Endodermal cell (in vitro differentiated cells): ENCODE measurements at regions not wholly inside any gene's neighbourhood (a gene's known extent, or its start where the extent isn't known, plus 50 kb on each side); places are given as distances from the start of the nearest gene placed in this dataset.

Source experiments
- DNase-seq: peaks from one replicate; pipeline ENCODE4 v3.0.0-alpha.2; 2017
- H3K27ac ChIP-seq: 2 replicates; pipeline ENCODE4 v1.5.1; 2013; ENCODE audit warnings: mild to moderate bottlenecking, low read depth, low read length, moderate library complexity
- H3K27me3 ChIP-seq: 2 replicates; pipeline ENCODE4 v1.6.1; 2013; ENCODE audit warnings: mild to moderate bottlenecking, low read length, moderate library complexity; ENCODE audit not compliant: insufficient read depth, control insufficient read depth, poor library complexity, severe bottlenecking
- H3K36me3 ChIP-seq: 2 replicates; pipeline ENCODE4 v1.7.0; 2013; ENCODE audit warnings: mild to moderate bottlenecking, low read length, moderate library complexity; ENCODE audit not compliant: control insufficient read depth, insufficient read depth
- H3K4me1 ChIP-seq: one replicate; pipeline ENCODE4 v1.7.0; 2013; ENCODE audit warnings: low read length; ENCODE audit not compliant: control insufficient read depth, insufficient read depth
- H3K4me3 ChIP-seq: 2 replicates; pipeline ENCODE4 v1.5.1; 2013; ENCODE audit warnings: mild to moderate bottlenecking, low read length, moderate library complexity
- H3K9ac ChIP-seq: 2 replicates; pipeline ENCODE4 v1.6.1; 2013; ENCODE audit warnings: mild to moderate bottlenecking, low read length, moderate library complexity; ENCODE audit not compliant: poor library complexity, severe bottlenecking; ENCODE audit errors: extremely low read depth
- H3K9me3 ChIP-seq: 2 replicates; pipeline ENCODE4 v1.6.1; 2013; ENCODE audit warnings: mild to moderate bottlenecking, low read length, moderate library complexity; ENCODE audit not compliant: control insufficient read depth
- H3K27ac Mint-ChIP-seq: 2 replicates; pipeline ENCODE4 v1.8.0; 2020; ENCODE audit warnings: mixed read lengths
- H3K27me3 Mint-ChIP-seq: 2 replicates; pipeline ENCODE4 v1.8.0; 2021; ENCODE audit warnings: mild to moderate bottlenecking, mixed read lengths; ENCODE audit not compliant: insufficient read depth
- H3K36me3 Mint-ChIP-seq: 2 replicates; pipeline ENCODE4 v1.8.0; 2020; ENCODE audit warnings: low read depth, mixed read lengths
- H3K4me1 Mint-ChIP-seq: 2 replicates; pipeline ENCODE4 v1.8.0; 2020; ENCODE audit warnings: mixed read lengths
- H3K4me3 Mint-ChIP-seq: 2 replicates; pipeline ENCODE4 v1.8.0; 2020; ENCODE audit warnings: mild to moderate bottlenecking, moderate library complexity, mixed read lengths
- H3K9me3 Mint-ChIP-seq: 2 replicates; pipeline ENCODE4 v1.8.0; 2020; ENCODE audit warnings: mild to moderate bottlenecking, mixed read lengths
- WGBS, 2 experiments: methylation state at CpG; one replicate each; pipeline versions ENCODE4 v1.1.5 to v1.1.7; 2013; ENCODE audit warnings: missing lambda C conversion rate in 2 of 2, mixed read lengths in 1 of 2; ENCODE audit not compliant: insufficient coverage in 1 of 2, insufficient read length in 1 of 2; 5-methylcytosine and 5-hydroxymethylcytosine counted together
- TF ChIP-seq, protein P1 (sequence below): fragments of 200-600 bp; sonication (generic); conservative IDR thresholded peaks from 2 replicates; pipeline ENCODE4 v1.5.0; 2021; ENCODE audit warnings: antibody characterized with exemption, mild to moderate bottlenecking

- H3K36me3 ChIP-seq, result no peaks in the 10 kb centered on the region
- Mint-ChIP-seq H3K27ac (no peak overlapping the region), H3K9me3 (no peaks in the 10 kb centered on the region), H3K27me3 (no peaks in the 10 kb centered on the region), H3K4me3 (no peak overlapping the region), H3K4me1 (no peaks in the 10 kb centered on the region), H3K36me3 (no peaks in the 10 kb centered on the region)
- no peak overlapping the region for H3K27ac ChIP-seq
- H3K4me3 ChIP-seq, result no peak overlapping the region
- DNase-seq, result no peak
- H3K9me3 ChIP-seq, result no peaks in the 10 kb centered on the region
- H3K4me1 ChIP-seq, result no peaks in the 10 kb centered on the region
- 100% methylated on average over 1 to 2 of the region's 2 CpGs for WGBS, 2 experiments
- H3K27me3 ChIP-seq, result no peaks in the 10 kb centered on the region
- TF ChIP-seq, protein P1, sequence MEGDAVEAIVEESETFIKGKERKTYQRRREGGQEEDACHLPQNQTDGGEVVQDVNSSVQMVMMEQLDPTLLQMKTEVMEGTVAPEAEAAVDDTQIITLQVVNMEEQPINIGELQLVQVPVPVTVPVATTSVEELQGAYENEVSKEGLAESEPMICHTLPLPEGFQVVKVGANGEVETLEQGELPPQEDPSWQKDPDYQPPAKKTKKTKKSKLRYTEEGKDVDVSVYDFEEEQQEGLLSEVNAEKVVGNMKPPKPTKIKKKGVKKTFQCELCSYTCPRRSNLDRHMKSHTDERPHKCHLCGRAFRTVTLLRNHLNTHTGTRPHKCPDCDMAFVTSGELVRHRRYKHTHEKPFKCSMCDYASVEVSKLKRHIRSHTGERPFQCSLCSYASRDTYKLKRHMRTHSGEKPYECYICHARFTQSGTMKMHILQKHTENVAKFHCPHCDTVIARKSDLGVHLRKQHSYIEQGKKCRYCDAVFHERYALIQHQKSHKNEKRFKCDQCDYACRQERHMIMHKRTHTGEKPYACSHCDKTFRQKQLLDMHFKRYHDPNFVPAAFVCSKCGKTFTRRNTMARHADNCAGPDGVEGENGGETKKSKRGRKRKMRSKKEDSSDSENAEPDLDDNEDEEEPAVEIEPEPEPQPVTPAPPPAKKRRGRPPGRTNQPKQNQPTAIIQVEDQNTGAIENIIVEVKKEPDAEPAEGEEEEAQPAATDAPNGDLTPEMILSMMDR, result no peak
- H3K9ac ChIP-seq, result no peak overlapping the region
Measured at GRCh38 chr21:16028941-16029464, 299.2 kb downstream of the USP25 start.

GRCh38 chr21:16033193-16033592, 303.4 kb downstream of the USP25 start:
- Histone ChIP-seq H3K27me3 (no peaks in the 10 kb centered on the region), H3K9ac (no peak overlapping the region), H3K9me3 (no peaks in the 10 kb centered on the region), H3K4me1 (no peaks in the 10 kb centered on the region), H3K4me3 (no peak overlapping the region), H3K36me3 (no peaks in the 10 kb centered on the region), H3K27ac (no peak overlapping the region)
- no peak overlapping the region for H3K27ac Mint-ChIP-seq
- no peaks in the 10 kb centered on the region for H3K27me3 Mint-ChIP-seq
- 91 to 100% methylated on average over 3 to 4 of the region's 4 CpGs for WGBS, 2 experiments
- no peaks in the 10 kb centered on the region for H3K4me1 Mint-ChIP-seq
- DNase-seq, result no peak
- TF ChIP-seq, protein P1, result no peak
- no peaks in the 10 kb centered on the region for H3K9me3 Mint-ChIP-seq
- no peak overlapping the region for H3K4me3 Mint-ChIP-seq
- no peaks in the 10 kb centered on the region for H3K36me3 Mint-ChIP-seq

DNA sequence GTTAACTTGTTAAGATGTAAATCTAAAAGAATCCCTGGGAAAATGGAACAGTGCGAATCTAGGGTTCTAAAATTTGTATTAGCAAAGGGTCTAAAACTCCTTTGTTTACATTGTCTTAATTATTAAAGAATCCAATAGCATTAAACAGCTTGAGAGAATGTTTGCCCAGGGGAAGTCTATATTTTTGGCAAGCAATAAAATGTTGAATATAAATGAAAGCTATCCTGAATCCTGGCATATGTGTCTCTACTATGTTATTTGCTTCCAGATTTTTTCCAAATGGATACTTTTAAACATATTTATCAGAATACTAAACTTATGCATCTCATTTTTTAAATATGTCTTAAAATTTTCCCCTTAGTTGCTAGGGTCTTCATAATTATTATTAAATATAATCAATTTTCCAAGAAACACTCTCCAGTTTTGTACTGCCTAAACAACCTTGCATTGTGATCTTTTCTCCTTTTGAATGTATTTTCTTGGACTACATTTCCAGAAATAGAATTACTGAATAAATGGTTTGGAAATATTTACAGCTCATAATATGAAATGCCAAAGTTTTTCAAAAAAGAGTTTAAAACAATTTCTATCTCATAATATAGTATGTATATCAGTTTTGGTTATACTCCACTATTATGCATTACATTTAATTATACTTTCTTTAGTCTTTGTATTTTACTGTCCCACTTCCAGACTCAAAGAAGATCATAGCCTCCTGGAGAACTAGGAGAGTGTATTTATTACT, 304.8 kb downstream of the USP25 start:
- H3K9me3 ChIP-seq, result no peaks in the 10 kb centered on the region
- TF ChIP-seq, protein P1, result no peak
- no peak overlapping the region for H3K9ac ChIP-seq
- no CpG with 5 or more reads among the region's 1 CpG for WGBS, 2 experiments
- no peaks in the 10 kb centered on the region for H3K36me3 ChIP-seq
- Mint-ChIP-seq H3K27ac (no peak overlapping the region), H3K4me3 (no peak overlapping the region), H3K27me3 (no peaks in the 10 kb centered on the region), H3K36me3 (no peaks in the 10 kb centered on the region), H3K4me1 (no peaks in the 10 kb centered on the region), H3K9me3 (no peaks in the 10 kb centered on the region)
- H3K4me3 ChIP-seq, result no peak overlapping the region
- no peaks in the 10 kb centered on the region for H3K27me3 ChIP-seq
- no peak for DNase-seq
- no peak overlapping the region for H3K27ac ChIP-seq
- H3K4me1 ChIP-seq, result no peaks in the 10 kb centered on the region
